ENCODE measurements at regions not wholly inside any gene's neighbourhood (a gene's known extent, or its start where the extent isn't known, plus 50 kb on each side); places are given as distances from the start of the nearest gene placed in this dataset.
"Not testable (repeated sequence)": the region's sequence is repeated elsewhere in the genome, so short reads cannot be mapped to it uniquely, and the experiment has no call there.

DNA sequence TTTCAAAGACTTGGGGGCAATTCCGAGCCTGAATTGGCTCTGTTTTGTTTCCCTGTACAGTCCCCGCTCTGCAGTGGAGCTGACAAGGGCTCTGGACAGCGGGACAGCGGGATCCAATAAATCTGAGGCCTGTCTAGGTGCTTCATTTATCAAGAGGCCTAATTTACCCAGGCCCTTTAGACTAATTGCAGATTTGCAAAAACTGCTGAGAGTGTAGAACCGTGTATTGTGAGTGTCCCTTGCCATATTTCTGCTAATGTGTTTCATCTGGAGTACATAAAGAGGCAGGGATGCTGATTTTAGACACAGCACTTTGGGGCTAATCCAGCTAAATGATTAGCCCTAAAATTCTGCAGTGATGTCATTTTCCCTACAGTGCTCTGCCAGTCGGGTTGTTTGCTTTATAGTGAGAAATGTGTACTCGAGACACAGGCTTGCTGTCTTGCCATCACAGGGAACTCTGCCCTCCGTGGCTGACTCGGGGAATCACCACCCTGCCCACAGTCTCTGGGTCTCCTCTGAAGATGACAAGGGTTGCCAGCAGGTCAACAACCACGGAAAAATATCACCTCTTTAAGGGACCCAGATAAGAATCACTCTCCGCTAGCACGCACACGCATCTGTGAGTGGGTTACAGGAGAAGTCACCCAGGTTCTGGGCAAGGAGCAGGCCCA is 592.0 kb downstream of the BNC2 start:
- no peak for DNase-seq (ENCODE audit: low read depth)

DNA sequence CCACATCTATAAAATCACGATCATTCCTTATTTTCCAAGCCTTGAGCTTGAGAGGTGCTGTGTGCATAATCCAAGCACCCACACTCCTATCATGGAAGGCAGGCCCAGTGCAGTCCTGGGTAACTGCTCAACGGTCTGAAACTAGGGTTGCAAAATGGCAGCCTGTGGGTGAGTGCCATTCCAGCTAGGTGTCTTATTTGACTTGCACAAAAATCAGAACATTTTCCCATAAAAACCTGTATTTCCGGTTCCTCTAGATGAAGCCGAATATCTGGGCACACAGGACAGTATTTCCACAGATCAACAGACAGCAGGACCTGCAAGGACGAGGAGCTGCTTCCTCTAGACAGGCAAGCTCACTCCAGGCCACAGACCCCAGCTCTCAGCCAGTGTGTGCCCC is 588.8 kb downstream of the BNC2 start:
- no peak for DNase-seq (ENCODE audit: low read depth)

DNA sequence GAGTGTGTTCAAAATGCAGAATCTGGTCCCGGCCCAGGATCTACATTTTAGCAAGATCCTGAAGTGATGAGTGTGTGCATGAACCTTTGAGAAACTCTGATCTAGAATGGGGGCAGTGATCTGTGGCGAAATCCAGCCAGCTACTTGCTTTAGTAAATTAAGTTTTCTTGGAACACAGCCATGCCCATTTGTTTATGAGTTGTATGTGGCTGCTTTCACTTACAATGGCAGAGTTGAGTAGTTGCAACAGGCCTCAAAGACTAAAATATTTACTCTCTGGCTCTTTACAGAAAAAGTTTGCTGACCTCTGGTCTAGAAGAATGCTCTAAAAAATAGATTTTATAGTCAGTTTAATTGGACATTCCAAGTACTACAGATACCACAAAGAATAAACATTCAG is 588.3 kb downstream of the BNC2 start:
- DNase-seq (ENCODE audit: low read depth): no peak

DNA sequence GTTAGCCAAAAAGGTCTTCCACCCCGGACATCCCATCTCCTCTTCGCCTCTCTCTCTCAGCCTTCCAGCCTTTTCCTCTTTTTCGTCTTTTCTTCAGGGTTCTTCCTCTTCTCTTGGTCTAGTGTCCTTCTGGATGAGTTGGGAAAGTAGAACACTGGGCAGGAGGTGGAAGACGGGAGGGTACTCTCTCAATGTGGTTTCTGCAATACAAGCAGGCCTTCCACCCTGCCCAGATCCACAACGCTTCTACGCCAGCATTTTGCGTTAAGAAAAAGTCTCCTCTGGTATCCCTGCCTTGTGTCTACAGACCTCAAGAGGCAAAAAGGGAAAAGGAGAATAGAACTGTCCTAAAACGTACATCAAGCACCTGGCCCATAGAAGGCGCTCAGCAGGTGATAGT is 587.8 kb downstream of the BNC2 start:
- DNase-seq (ENCODE audit: low read depth): no peak

DNA sequence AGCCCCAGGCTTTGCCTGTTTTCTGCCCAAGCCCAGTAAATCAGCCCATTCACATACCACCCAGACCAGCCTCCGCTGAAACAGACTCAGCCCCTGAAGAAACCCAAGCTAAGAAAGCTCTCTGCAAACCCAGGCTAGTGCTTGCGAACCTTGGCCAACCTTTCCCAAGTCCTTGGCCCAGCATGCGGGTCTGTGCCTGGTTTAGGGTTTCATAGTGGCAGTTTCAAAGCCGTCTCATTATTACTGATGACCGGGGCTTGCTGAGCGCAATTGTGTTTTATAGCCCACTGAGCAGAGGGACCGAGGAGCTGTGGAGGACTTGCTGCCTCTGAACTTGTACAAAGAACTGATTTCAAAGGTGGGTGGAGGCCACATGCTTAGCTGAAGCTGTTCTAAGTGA is 584.3 kb downstream of the BNC2 start:
- DNase-seq (ENCODE audit: low read depth): no peak

DNA sequence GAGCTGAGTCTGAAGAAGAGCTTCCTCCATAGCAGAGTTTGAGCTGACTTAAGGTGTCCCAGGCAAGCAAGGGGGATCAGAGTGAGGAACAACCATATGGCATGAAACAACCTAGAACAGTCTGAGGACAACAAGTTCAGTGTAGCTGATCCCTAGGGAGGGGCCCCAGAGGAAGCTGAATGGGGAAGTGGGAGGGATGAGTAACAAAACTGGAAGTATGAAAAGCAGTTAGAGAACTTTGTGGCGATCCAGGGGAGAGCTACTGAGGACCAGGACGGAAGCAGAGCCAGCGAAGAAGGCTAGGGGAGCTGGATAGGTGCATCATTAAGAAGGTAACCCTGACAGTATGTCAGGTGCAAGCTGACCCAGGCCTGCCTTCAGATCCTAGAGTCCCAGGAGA is 580.8 kb downstream of the BNC2 start:
- no peak for DNase-seq (ENCODE audit: low read depth)

DNA sequence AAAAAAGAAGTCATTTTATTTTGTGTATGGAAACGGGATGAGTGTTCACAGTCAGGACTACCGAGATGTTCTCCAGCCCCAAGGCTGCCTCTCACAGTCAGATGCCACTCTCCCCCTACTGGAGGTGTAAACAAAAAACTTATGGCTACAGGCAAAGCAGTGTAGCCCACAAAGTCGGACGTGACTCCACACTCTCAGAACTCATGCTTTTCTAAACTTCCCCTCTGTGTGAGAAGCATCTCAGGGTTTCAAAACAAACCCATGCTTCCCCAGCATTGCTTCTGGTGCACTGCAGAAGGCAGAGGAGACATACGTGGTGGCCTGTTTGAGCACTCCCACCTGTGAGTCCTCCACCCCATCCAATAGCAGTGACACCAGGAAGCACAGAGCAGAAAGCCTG is 580.3 kb downstream of the BNC2 start:
- DNase-seq (ENCODE audit: low read depth): no peak

DNA sequence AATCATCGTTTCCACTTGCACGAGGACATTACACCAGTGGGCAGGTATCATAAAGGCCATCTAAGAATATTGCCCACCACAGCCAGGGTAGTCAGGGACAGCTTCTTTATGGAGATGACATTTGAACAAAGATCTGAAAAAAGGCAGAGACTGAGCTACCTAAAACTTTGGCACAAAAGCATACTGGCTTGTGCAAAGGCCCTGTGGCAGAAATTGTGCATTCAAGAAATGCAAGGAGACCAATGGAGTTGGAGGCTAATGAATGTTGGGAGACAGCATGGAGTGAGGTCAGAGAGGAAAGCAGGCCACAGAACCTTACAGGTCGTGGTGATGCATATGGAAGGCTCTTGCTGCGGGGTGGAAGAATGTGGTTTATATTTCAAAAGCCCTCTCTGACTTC is 578.5 kb downstream of the BNC2 start:
- DNase-seq (ENCODE audit: low read depth): no peak

DNA sequence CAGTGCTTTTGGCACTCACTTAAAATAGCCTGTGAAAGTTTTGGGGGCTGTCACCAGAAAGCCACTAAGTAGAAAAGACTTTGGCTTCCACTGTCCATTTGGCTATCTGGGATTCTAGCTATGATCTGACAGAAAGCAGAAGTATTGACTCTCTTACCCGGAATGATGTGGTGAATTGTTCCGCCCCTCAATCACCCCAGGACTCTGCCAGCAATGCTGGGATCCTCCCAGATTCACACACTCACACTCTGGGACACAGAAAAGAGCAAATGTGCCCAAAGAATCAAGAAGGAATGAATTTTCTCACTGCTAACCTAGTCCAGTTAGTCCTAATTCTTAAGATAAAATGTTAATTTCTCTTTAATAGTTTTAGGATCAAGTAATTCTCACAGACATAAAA is 576.9 kb downstream of the BNC2 start:
- DNase-seq (ENCODE audit: low read depth): no peak

DNA sequence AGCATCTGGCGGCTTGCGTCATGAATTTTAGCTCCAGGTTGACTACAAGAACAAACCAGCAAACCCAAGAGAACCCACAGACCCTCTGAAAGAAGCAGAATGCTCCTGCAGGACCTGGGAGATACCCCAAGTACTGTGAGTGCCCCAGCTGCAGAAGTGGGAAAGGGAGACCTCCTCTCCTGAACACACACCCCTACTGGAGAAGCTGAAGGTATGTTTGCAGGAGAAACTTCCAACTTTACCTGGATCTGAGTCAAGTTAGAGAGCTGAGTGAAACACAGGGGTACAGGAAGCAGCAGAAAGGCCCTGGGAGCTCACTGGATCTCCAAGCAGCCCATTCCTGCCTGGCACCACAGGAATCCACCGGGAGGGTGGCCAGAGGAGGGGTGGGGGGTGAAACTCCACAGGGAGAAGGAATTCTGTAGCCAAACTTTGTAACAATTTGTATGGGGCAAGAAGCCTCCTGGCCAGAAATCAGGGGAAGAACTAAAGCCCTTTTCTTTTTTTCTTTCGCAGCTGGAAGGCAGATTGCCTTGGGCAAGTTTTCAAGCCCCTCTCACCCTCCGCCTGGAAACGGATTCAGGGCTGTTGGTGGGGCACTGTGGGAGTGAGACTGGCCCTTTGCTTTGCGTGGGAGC is 576.2 kb downstream of the BNC2 start:
- DNase-seq (ENCODE audit: low read depth): no peak

DNA sequence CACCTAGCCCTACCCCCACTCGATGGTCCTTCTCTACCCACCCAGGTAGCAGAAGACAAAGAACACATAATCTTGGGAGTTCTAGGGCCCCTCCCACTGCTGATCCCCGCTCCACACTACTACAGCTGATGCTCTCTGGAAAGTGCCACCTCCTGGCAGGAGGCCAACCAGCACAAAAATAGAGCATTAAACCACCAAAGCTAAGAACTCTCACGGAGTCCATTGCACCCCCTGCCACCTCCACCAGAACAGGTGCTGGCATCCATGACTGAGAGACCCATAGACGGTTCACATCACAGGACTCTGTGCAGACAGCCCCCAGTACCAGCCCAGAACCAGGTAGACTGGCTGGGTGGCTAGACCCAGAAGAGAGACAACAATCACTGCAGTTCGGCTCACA is 575.5 kb downstream of the BNC2 start:
- DNase-seq (ENCODE audit: low read depth): not testable (repeated sequence)

DNA sequence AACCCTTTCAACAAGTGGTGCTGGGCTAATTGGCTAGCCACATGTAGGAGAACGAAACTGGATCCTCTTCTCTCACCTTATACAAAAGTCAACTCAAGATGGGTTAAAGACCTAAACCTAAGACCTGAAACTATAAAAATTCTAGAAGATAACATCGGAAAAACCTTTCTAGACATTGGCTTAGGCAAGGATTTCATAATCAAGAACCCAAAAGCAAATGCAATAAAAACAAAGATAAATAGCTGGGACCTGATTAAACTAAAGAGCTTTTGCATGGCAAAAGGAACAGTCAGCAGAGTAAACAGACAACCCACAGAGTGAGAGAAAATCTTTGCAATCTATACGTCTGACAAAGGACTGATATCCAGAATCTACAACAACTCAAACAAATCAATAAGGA is 571.1 kb downstream of the BNC2 start:
- DNase-seq (ENCODE audit: low read depth): not testable (repeated sequence)

DNA sequence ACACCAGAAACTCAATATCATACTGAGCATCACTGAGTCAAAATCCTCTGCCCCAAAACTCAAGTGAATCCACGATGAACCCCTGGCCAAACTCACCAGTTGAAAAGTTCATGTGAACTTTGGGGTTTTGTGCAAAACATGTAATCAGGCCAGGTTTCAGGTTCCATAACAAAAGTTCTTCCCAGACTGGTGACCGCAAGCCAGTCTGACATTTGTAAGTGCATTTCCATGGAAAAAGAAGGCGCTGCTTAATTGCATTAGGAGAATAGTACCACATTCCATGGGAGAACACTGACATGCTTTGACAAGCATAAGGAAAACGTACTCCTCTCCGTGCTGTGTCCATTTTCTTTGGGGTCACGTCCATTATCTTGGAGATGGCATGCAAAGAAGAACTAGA is 567.0 kb downstream of the BNC2 start:
- DNase-seq (ENCODE audit: low read depth): no peak

DNA sequence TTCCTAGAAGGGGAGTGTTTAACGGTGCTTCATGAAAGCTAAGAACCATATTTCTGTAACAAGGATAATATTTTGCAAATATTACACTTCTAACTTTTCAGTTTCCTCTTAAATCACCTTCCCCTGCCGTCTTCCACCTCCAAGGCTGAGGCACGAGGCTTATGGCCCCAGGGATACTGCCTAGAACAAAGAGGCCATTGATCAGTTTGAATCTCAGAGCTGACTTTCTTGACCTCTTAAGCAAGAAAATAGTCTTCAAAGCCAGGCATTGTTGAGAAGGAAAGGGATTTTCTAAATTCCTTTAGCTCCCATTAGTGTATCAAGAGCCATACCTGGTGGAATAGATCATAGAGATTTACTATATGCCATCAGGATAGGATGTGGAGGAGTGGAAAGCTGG is 566.2 kb downstream of the BNC2 start:
- no peak for DNase-seq (ENCODE audit: low read depth)

DNA sequence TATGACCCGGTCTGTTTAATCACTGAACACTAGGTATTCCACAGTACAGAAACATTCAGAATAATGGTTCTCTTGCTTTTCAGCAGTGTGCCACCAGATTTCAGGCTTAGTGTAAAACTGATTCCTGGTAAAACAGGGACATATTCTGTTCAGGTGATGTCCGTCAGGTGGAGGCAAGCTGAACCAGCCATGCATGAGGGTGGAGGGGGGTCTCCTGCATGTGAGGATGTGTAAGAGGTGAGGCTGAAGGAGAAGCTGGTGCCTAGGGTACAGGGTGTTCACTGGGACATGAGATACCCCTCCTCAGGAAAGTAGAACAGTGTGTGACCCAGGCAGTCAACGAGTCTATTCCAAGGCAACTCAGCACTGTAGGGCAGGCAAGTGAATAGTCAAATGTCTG is 563.9 kb downstream of the BNC2 start:
- no peak for DNase-seq (ENCODE audit: low read depth)

DNA sequence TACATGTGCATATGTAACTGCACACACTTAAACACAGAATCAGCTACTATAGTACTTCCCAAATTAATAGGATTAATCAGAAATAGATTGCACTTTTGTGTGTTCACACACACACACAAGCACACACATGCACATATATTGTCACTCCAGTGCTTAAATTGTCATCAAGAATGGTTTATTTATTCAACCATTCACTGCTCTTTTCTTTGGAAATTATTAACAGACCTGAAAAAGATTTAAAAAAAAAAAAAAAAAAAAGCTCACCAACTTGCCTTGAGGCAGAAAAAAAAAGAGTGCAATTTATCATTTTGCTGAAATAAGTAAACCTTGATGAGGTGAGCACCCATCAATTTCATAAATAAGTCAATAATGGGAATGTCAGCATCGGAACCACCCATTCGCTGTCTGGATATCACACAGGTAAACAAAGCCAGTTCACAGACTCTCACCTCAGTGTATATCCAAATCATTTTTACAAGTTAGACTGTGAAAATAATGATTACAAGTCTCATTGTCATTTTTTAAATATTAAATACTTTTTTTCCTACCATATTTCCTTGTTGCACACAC is 562.8 kb downstream of the BNC2 start:
- DNase-seq (ENCODE audit: low read depth): no peak

DNA sequence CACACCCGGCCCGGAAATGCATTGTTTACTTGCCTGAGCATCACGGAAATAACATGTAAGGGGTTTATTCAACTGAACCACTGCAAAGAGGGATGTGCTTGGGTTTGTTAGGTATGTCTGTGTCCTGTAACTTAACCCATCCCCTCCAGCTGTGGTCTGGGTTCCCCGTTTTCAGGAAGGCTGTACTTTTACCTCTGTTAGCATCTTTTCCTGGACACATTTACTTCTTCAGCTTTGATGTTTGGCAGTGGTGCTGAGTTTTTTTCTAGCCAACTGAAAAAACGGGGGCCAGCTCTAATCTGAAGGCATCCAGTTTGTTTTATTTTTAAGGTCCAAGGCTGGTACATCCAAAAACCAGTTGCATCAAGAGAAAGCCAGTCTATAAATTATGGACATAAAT is 561.8 kb downstream of the BNC2 start:
- no peak for DNase-seq (ENCODE audit: low read depth)

DNA sequence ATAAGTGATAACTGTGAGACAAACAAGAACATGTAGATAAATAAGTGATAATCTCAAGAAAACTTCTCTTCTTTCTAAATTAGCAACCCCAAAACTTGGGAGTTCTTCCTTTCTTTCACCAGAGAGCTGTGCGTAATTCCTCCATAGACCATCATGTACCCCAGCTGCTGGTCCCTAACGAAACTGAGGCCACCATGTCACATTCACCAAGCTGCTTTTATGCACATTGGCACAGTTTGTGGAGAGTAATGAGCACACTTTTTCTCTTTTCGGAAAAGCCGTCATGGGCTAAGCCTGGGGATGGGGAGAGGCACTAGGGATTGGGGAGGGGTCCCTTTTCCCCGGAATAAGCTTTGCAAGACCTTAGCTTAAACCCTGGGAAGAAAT is 561.4 kb downstream of the BNC2 start:
- no peak for DNase-seq (ENCODE audit: low read depth)

DNA sequence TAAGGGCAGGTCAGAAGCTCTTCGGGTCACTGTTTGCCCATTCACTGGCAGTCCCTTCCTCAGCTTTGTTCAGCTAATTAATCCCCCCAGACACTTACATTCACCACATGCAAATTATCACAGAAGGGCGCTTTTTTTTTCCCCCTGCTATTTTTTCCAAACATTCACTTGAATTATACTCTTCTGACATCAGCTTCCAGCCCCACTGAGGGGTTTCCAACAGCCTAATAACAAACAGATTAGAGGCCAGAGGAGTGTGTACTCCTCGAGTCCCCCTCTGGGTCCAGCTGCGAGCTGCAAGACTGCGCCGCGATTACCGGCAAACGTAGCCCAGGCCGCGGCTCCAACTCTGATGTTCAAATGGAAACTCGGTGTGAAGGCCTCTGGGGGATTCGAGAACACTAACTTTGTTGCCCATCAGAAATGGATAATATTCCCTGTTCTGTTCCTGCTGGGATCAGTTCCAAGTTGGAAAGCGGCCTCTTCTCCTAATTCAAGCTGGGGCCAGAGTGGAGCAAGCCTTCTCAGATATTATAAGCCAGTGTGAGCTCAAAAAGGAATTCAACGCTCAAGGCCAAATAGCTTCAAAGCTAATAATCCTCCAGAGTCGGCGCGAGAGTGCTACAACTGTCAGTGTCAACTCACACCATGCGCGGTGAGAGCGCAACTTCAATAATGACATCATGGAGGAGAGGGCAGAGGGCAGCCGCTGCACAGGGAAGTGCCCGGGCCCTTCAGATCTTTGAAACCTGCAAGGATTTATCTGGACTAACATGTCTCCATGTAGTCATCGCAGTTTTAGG is 560.8 kb downstream of the BNC2 start:
- DNase-seq (ENCODE audit: low read depth): no peak

DNA sequence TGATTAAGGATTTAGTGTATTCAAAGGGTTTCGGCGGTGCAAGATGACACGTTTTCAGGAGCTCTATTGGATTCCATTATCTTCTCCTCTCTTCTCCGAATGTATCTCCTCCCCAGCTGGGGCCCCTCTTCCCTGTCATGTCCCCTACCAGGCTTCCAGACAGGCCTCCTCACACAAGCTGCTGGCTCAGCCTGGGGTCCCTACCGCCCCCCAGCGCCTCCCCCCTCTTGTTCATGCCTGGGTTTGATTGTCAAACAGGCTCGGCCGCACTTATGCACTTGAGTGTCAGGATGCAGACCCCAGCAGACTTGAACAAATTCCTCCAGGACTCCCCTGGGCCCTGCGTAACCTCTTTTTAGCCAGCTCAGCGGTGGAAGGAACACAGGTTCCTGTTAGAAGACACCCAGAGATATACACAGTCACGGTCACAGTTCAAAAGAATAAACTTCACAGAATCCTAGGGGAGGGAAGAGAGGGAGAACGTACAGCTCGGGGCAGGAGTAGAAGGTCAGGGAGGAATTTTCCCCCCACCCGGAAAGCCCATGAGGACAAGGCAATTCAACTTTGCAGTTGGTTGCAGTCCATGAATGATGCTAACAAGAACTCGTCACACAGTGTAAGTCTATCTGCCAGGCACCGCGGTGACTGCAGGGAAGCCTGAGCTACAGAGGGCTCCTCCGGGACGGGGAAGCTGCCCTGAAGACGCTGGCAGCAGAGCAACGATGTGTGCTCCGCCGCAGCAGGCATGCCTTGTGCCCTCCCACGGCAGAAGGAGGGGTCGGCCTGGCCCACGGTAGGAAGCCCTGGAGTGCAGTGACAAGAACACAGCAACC is 560.0 kb downstream of the BNC2 start:
- DNase-seq (ENCODE audit: low read depth): no peak

DNA sequence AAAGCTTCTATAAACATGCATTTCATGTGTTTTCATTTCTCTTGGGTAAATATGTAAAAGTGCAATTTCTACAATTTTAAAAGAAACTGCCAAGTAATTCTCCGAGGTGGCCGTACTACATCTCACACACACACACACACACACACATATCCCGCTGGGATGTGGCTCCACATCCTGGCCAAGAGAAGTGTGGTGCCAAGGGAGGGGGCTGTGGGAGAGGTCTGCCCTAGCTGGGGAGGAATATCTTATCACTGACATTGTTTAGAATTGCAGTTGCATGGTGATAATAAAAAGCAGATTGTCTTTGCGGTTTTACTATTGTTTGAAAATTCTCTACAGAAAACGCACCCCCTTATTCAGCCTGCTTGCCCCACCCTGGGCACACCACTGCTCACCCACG is 558.4 kb downstream of the BNC2 start:
- no peak for DNase-seq (ENCODE audit: low read depth)

DNA sequence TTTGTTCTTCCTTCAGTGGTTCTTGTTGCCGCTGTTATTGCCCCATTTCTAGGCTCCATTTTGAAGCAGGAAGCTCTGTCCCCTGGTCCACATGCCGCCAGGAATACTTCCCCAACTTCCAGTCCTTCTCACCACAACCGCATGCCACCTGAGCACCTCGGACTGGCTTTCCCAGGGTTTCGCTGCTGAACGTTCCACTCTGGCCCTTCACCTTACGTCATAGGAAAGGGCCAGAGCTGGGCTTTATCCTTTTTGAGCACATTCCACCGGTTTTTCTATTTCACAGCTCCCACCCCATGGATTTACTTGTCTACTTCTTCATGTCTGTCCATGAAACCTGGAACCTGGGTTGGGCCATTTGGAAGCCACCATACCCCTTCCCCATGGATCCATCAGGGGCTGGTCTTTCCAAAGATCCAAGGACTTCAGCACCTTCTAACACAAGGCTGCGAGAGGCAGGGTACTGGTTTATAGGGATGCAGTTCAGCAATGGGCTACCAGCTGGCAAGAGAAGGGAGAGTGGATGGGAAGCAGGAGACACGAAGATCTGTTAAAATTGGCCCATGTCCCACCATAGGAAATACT is 557.4 kb downstream of the BNC2 start:
- DNase-seq (ENCODE audit: low read depth): no peak
